Osteoblast (primary cell): ENCODE measurements at regions not wholly inside any gene's neighbourhood (a gene's known extent, or its start where the extent isn't known, plus 50 kb on each side); places are given as distances from the start of the nearest gene placed in this dataset.

Source experiments
- DNase-seq: peaks from one replicate; pipeline ENCODE4 v3.0.0; 2011; ENCODE audit warnings: low spot score, mixed read lengths; ENCODE audit not compliant: insufficient read length; ENCODE audit errors: missing footprints
- H2AFZ ChIP-seq: 2 replicates; pipeline ENCODE4 v1.6.0; 2011; ENCODE audit warnings: mild to moderate bottlenecking, low read length
- H3K27ac ChIP-seq: 2 replicates; pipeline ENCODE4 v1.5.1; 2011; ENCODE audit warnings: mild to moderate bottlenecking, low read depth, low read length, moderate library complexity
- H3K27me3 ChIP-seq: 2 replicates; pipeline ENCODE4 v1.6.0; 2012; ENCODE audit warnings: mild to moderate bottlenecking, control low read depth, inconsistent platforms, low read length, moderate library complexity; ENCODE audit not compliant: insufficient read depth
- H3K36me3 ChIP-seq: 2 replicates; pipeline ENCODE4 v1.5.1; 2011; ENCODE audit warnings: mild to moderate bottlenecking, low read length, control low read depth, moderate library complexity; ENCODE audit not compliant: insufficient read depth
- H3K4me1 ChIP-seq: 2 replicates; pipeline ENCODE4 v1.5.1; 2011; ENCODE audit warnings: mild to moderate bottlenecking, low read length, control low read depth, moderate library complexity; ENCODE audit not compliant: insufficient read depth
- H3K4me2 ChIP-seq: 2 replicates; pipeline ENCODE4 v1.6.0; 2011; ENCODE audit warnings: mild to moderate bottlenecking, low read length; ENCODE audit not compliant: insufficient read depth
- H3K4me3 ChIP-seq: fragments of 200-600 bp; sonication (generic); 3 replicates; pipeline ENCODE4 v1.5.1; 2012; ENCODE audit warnings: mild to moderate bottlenecking, low read length, inconsistent platforms; ENCODE audit not compliant: insufficient read depth
- H3K79me2 ChIP-seq: 2 replicates; pipeline ENCODE4 v1.6.0; 2012; ENCODE audit warnings: mild to moderate bottlenecking, low read length, control low read depth, inconsistent platforms; ENCODE audit not compliant: insufficient read depth
- H3K9me3 ChIP-seq: 2 replicates; pipeline ENCODE4 v1.5.1; 2011; ENCODE audit warnings: low read depth, low read length, control low read depth
- H4K20me1 ChIP-seq: 2 replicates; pipeline ENCODE4 v1.6.0; 2012; ENCODE audit warnings: mild to moderate bottlenecking, low read length, control low read depth; ENCODE audit not compliant: insufficient read depth
- CTCF ChIP-seq: IDR thresholded peaks from 2 replicates; pipeline ENCODE4 v1.5.1; 2011; ENCODE audit warnings: mild to moderate bottlenecking, low read depth, low read length, moderate library complexity; ENCODE audit errors: extremely low read depth

GRCh38 chr17:73783945-73784603 lies 139.8 kb upstream of the SDK2 start:
- no peak for DNase-seq
- Histone ChIP-seq H3K27me3 (peaks cover 21% of the 10 kb centered on the region), H3K4me1 (no peaks in the 10 kb centered on the region), H3K36me3 (no peaks in the 10 kb centered on the region), H4K20me1 (no peaks in the 10 kb centered on the region), H3K79me2 (no peaks in the 10 kb centered on the region), H3K4me2 (no peak overlapping the region), H3K4me3 (no peak overlapping the region), H2AFZ (no peak overlapping the region), H3K27ac (no peak overlapping the region), H3K9me3 (no peaks in the 10 kb centered on the region)
- TF ChIP-seq CTCF: no peak

GRCh38 chr17:73785496-73785895 lies 141.3 kb upstream of the SDK2 start:
- H3K4me1 ChIP-seq: no peaks in the 10 kb centered on the region
- no peaks in the 10 kb centered on the region for H3K36me3 ChIP-seq
- H4K20me1 ChIP-seq: no peaks in the 10 kb centered on the region
- H3K79me2 ChIP-seq: no peaks in the 10 kb centered on the region
- no peak overlapping the region for H3K27ac ChIP-seq
- no peak overlapping the region for H3K4me2 ChIP-seq
- H2AFZ ChIP-seq: no peak overlapping the region
- H3K4me3 ChIP-seq: no peak overlapping the region
- no peak for DNase-seq
- no peaks in the 10 kb centered on the region for H3K9me3 ChIP-seq
- TF ChIP-seq CTCF: no peak
- H3K27me3 ChIP-seq: peaks cover 24% of the 10 kb centered on the region

GRCh38 chr17:73785958-73786743 lies 141.9 kb upstream of the SDK2 start:
- no peak for DNase-seq
- Histone ChIP-seq H3K27me3 (peaks cover 24% of the 10 kb centered on the region), H3K79me2 (no peaks in the 10 kb centered on the region), H3K27ac (no peak overlapping the region), H3K4me2 (no peak overlapping the region), H3K9me3 (no peaks in the 10 kb centered on the region), H3K4me3 (no peak overlapping the region), H4K20me1 (no peaks in the 10 kb centered on the region), H3K4me1 (no peaks in the 10 kb centered on the region), H3K36me3 (no peaks in the 10 kb centered on the region), H2AFZ (no peak overlapping the region)
- TF ChIP-seq CTCF: no peak
